GM23338 (cell line): ENCODE measurements at regions not wholly inside any gene's neighbourhood (a gene's known extent, or its start where the extent isn't known, plus 50 kb on each side); places are given as distances from the start of the nearest gene placed in this dataset.
A peak's percentile ranks its signal among the peaks of the same experiment; 100 is the strongest.

Experiments used
- ATAC-seq: fragments of 200-7000 bp; cut with Tn5 transposase; 3 replicates; pipeline ENCODE4 v1.9.1; 2020
- DNase-seq: peaks from one replicate; pipeline ENCODE4 v3.0.0-alpha.2; 2015; ENCODE audit warnings: low spot score
- H2AFZ ChIP-seq: fragments of 200-600 bp; sonication (generic); 2 replicates; pipeline ENCODE4 v1.8.0; 2016; ENCODE audit warnings: antibody characterized with exemption, mild to moderate bottlenecking, moderate library complexity
- H3F3A ChIP-seq: fragments of 200-600 bp; sonication (generic); replicated peaks from 2 replicates; pipeline ENCODE4 v1.8.0; 2017; ENCODE audit warnings: antibody characterized with exemption, mixed run types, low read depth
- H3K27ac ChIP-seq: fragments of 200-600 bp; sonication (generic); 2 replicates; pipeline ENCODE4 v1.6.1; 2016; ENCODE audit warnings: low read depth
- H3K27me3 ChIP-seq: fragments of 200-600 bp; sonication (generic); 2 replicates; pipeline ENCODE4 v1.8.0; 2016; ENCODE audit warnings: mild to moderate bottlenecking, mixed run types, moderate library complexity; ENCODE audit not compliant: insufficient read depth
- H3K36me3 ChIP-seq: fragments of 200-600 bp; sonication (generic); 2 replicates; pipeline ENCODE4 v1.8.0; 2016; ENCODE audit warnings: mild to moderate bottlenecking; ENCODE audit not compliant: insufficient read depth
- H3K4me1 ChIP-seq: fragments of 200-600 bp; sonication (generic); 2 replicates; pipeline ENCODE4 v1.8.0; 2016; ENCODE audit warnings: mild to moderate bottlenecking, moderate library complexity; ENCODE audit not compliant: insufficient read depth
- H3K4me2 ChIP-seq: fragments of 200-600 bp; sonication (generic); 2 replicates; pipeline ENCODE4 v1.7.1; 2017; ENCODE audit warnings: mixed run types
- H3K4me3 ChIP-seq: fragments of 200-600 bp; sonication (generic); 2 replicates; pipeline ENCODE4 v1.6.1; 2016; ENCODE audit warnings: mixed run types
- H3K79me2 ChIP-seq: fragments of 200-600 bp; sonication (generic); replicated peaks from 2 replicates; pipeline ENCODE4 v1.8.0; 2017; ENCODE audit warnings: mild to moderate bottlenecking; ENCODE audit not compliant: insufficient read depth
- H3K9me2 ChIP-seq: fragments of 200-600 bp; sonication (generic); 2 replicates; pipeline ENCODE4 v1.8.0; 2017; ENCODE audit not compliant: insufficient read depth
- H4K20me1 ChIP-seq: fragments of 200-600 bp; sonication (generic); replicated peaks from 2 replicates; pipeline ENCODE4 v1.8.0; 2017; ENCODE audit warnings: mild to moderate bottlenecking; ENCODE audit not compliant: insufficient read depth
- H3K27ac Mint-ChIP-seq: 2 replicates; pipeline ENCODE4 v1.8.0; 2020; ENCODE audit warnings: inconsistent platforms, mild to moderate bottlenecking, moderate library complexity, mixed read lengths
- H3K27me3 Mint-ChIP-seq: 3 replicates; pipeline ENCODE4 v1.8.0; 2022; ENCODE audit warnings: low read depth, mild to moderate bottlenecking, moderate library complexity, mixed read lengths, inconsistent platforms; ENCODE audit not compliant: insufficient read depth, poor library complexity
- H3K36me3 Mint-ChIP-seq: 3 replicates; pipeline ENCODE4 v1.8.0; 2021; ENCODE audit warnings: low read depth, mild to moderate bottlenecking, inconsistent platforms, moderate library complexity, mixed read lengths
- H3K4me1 Mint-ChIP-seq: 3 replicates; pipeline ENCODE4 v1.8.0; 2020; ENCODE audit warnings: mild to moderate bottlenecking, inconsistent platforms, mixed read lengths
- H3K4me3 Mint-ChIP-seq: 3 replicates; pipeline ENCODE4 v1.8.0; 2021; ENCODE audit warnings: moderate library complexity, mild to moderate bottlenecking, inconsistent platforms, mixed read lengths
- H3K9me3 Mint-ChIP-seq: 3 replicates; pipeline ENCODE4 v1.8.0; 2020; ENCODE audit warnings: moderate library complexity, mild to moderate bottlenecking, inconsistent platforms, mixed read lengths
- CREB1 ChIP-seq: fragments of 250-450 bp; sonication (Bioruptor Pico); IDR thresholded peaks from 2 replicates; pipeline ENCODE4 v1.5.0; 2020; ENCODE audit warnings: low read depth, mild to moderate bottlenecking, moderate library complexity
- EZH2 ChIP-seq: fragments of 200-600 bp; sonication (generic); IDR thresholded peaks from one replicate; pipeline ENCODE4 v1.8.0; 2017; ENCODE audit warnings: antibody characterized with exemption, mild to moderate bottlenecking, low read depth; ENCODE audit not compliant: unreplicated experiment
- EZH2phosphoT487 ChIP-seq: fragments of 200-600 bp; sonication (generic); IDR thresholded peaks from one replicate; pipeline ENCODE4 v1.8.1; 2018; ENCODE audit warnings: antibody characterized with exemption; ENCODE audit not compliant: unreplicated experiment
- JUNB ChIP-seq: IDR thresholded peaks from one replicate; pipeline ENCODE4 v1.6.1; 2016; ENCODE audit warnings: antibody characterized with exemption; ENCODE audit not compliant: unreplicated experiment
- POLR2AphosphoS5 ChIP-seq: IDR thresholded peaks from 2 replicates; pipeline ENCODE4 v1.6.1; 2016; ENCODE audit warnings: antibody characterized with exemption, low read depth
- STAT1 ChIP-seq: IDR thresholded peaks from one replicate; pipeline ENCODE4 v1.6.1; 2016; ENCODE audit warnings: antibody characterized with exemption; ENCODE audit not compliant: unreplicated experiment
- ZNF114 ChIP-seq: fragments of 250-450 bp; sonication (Bioruptor Pico); IDR thresholded peaks from 2 replicates; pipeline ENCODE4 v1.5.0; 2020; ENCODE audit warnings: mild to moderate bottlenecking, moderate library complexity
- ZNF331 ChIP-seq: fragments of 250-450 bp; sonication (Bioruptor Pico); IDR thresholded peaks from 2 replicates; pipeline ENCODE4 v1.5.0; 2020; ENCODE audit warnings: low read depth, mild to moderate bottlenecking, moderate library complexity
- TF ChIP-seq, protein P1 (sequence below): IDR thresholded peaks from one replicate; pipeline ENCODE4 v1.6.1; 2018; ENCODE audit warnings: antibody characterized with exemption; ENCODE audit not compliant: unreplicated experiment
- TF ChIP-seq, protein P2 (sequence below), 2 experiments: fragments of 200-600 bp in 1 of 2; sonication (generic) in 1 of 2; conservative IDR thresholded peaks; 2 replicates each; pipeline versions ENCODE4 v1.5.1 to v1.6.1; 2016 to 2017; ENCODE audit warnings: antibody characterized with exemption in 2 of 2, low read depth in 2 of 2, mild to moderate bottlenecking in 2 of 2, moderate library complexity in 1 of 2
- TF ChIP-seq, protein P3 (sequence below): IDR thresholded peaks from 2 replicates; pipeline ENCODE4 v1.6.1; 2016; ENCODE audit warnings: antibody characterized with exemption
- TF ChIP-seq, protein P4 (sequence below): fragments of 250-450 bp; sonication (Bioruptor Pico); IDR thresholded peaks from 2 replicates; pipeline ENCODE4 v1.5.0; 2020; ENCODE audit warnings: mild to moderate bottlenecking, moderate library complexity

DNA sequence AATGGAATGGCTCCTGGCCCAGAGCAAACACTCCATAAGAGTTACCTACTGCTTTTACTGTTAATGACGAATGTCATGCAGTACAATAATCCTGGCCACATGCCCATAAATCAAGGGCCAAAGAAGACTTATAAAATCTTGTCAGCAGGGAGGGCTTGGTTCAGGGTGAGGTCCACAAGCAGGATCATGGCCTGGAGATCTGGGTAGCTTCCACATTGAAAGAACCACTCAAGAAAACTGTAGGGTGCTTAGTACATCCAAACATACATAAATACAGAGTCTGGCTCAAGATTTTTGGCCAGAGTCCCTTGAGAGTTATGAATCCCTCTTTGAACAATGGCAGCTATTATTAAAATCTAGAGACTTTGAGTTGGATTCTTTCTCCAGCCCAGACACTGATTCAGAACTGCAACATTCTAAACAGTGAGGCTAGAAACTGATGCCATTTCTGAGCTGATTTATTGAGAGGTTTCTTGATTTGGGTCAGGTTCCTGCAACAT lies 188.7 kb downstream of the CDC5L start (continued):
- TF ChIP-seq, protein P1, sequence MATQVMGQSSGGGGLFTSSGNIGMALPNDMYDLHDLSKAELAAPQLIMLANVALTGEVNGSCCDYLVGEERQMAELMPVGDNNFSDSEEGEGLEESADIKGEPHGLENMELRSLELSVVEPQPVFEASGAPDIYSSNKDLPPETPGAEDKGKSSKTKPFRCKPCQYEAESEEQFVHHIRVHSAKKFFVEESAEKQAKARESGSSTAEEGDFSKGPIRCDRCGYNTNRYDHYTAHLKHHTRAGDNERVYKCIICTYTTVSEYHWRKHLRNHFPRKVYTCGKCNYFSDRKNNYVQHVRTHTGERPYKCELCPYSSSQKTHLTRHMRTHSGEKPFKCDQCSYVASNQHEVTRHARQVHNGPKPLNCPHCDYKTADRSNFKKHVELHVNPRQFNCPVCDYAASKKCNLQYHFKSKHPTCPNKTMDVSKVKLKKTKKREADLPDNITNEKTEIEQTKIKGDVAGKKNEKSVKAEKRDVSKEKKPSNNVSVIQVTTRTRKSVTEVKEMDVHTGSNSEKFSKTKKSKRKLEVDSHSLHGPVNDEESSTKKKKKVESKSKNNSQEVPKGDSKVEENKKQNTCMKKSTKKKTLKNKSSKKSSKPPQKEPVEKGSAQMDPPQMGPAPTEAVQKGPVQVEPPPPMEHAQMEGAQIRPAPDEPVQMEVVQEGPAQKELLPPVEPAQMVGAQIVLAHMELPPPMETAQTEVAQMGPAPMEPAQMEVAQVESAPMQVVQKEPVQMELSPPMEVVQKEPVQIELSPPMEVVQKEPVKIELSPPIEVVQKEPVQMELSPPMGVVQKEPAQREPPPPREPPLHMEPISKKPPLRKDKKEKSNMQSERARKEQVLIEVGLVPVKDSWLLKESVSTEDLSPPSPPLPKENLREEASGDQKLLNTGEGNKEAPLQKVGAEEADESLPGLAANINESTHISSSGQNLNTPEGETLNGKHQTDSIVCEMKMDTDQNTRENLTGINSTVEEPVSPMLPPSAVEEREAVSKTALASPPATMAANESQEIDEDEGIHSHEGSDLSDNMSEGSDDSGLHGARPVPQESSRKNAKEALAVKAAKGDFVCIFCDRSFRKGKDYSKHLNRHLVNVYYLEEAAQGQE = no peak
- no peak for TF ChIP-seq ZNF331 (CRISPR knock-in tag)
- TF ChIP-seq EZH2phosphoT487 = no peak
- no peak for TF ChIP-seq JUNB
- no peak for TF ChIP-seq POLR2AphosphoS5
- no peak for TF ChIP-seq ZNF114 (CRISPR knock-in tag)
- no peak for TF ChIP-seq STAT1
- TF ChIP-seq EZH2 = no peak
- no peak for TF ChIP-seq CREB1 (CRISPR knock-in tag)

DNA sequence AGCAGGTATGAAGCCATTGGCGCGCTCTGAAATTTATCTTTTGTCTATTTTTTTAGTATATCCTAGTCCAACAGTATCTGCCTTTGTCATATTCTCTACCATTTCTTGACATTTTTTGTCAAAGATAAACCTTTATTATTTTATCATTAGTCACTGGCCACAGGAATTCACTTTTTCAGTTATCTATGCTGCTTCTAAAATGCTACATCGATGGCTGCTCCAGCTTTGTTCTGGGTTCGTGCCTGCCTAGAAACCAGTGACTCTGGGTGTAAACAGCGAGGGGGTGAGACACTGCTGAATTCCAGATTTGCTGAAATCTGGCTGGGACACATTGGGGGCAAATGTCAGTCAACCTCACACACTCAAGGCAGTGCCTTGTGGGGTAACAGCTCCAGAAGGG lies 193.4 kb downstream of the CDC5L start:
- ATAC-seq (no peak), DNase-seq (no peak)
- Histone ChIP-seq H3K9me2 (0 out of 2 replicates have a peak, but pooled peaks cover 3% of the 10 kb centered on the region), H3K27me3 (no peaks in the 10 kb centered on the region), H3K4me1 (no peaks in the 10 kb centered on the region), H4K20me1 (no peaks in the 10 kb centered on the region), H3F3A (no peaks in the 10 kb centered on the region), H2AFZ (peak overlapping the region; percentile 63; the same call in 1 of the 2 replicates), H3K27ac (no peak overlapping the region), H3K79me2 (no peaks in the 10 kb centered on the region), H3K36me3 (no peaks in the 10 kb centered on the region; the same call in 1 of the 2 replicates), H3K4me3 (no peak overlapping the region), H3K4me2 (no peak overlapping the region)
- Mint-ChIP-seq H3K9me3 (peaks cover 3% of the 10 kb centered on the region; the same call in 2 of the 3 replicates), H3K36me3 (no peaks in the 10 kb centered on the region), H3K27me3 (no peaks in the 10 kb centered on the region), H3K4me1 (no peaks in the 10 kb centered on the region), H3K27ac (no peak overlapping the region), H3K4me3 (no peak overlapping the region)
- TF ChIP-seq, protein P2, sequence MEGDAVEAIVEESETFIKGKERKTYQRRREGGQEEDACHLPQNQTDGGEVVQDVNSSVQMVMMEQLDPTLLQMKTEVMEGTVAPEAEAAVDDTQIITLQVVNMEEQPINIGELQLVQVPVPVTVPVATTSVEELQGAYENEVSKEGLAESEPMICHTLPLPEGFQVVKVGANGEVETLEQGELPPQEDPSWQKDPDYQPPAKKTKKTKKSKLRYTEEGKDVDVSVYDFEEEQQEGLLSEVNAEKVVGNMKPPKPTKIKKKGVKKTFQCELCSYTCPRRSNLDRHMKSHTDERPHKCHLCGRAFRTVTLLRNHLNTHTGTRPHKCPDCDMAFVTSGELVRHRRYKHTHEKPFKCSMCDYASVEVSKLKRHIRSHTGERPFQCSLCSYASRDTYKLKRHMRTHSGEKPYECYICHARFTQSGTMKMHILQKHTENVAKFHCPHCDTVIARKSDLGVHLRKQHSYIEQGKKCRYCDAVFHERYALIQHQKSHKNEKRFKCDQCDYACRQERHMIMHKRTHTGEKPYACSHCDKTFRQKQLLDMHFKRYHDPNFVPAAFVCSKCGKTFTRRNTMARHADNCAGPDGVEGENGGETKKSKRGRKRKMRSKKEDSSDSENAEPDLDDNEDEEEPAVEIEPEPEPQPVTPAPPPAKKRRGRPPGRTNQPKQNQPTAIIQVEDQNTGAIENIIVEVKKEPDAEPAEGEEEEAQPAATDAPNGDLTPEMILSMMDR (conservative IDR thresholded peaks at IDR 0.05; ENCODE audit: low read depth in 2 of 2) = no peak
- TF ChIP-seq, protein P3, sequence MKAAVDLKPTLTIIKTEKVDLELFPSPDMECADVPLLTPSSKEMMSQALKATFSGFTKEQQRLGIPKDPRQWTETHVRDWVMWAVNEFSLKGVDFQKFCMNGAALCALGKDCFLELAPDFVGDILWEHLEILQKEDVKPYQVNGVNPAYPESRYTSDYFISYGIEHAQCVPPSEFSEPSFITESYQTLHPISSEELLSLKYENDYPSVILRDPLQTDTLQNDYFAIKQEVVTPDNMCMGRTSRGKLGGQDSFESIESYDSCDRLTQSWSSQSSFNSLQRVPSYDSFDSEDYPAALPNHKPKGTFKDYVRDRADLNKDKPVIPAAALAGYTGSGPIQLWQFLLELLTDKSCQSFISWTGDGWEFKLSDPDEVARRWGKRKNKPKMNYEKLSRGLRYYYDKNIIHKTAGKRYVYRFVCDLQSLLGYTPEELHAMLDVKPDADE = no peak
- TF ChIP-seq ZNF331 (CRISPR knock-in tag) (no peak), EZH2phosphoT487 (no peak), EZH2 (no peak), ZNF114 (CRISPR knock-in tag) (no peak), CREB1 (CRISPR knock-in tag) (no peak)
- TF ChIP-seq, protein P4, sequence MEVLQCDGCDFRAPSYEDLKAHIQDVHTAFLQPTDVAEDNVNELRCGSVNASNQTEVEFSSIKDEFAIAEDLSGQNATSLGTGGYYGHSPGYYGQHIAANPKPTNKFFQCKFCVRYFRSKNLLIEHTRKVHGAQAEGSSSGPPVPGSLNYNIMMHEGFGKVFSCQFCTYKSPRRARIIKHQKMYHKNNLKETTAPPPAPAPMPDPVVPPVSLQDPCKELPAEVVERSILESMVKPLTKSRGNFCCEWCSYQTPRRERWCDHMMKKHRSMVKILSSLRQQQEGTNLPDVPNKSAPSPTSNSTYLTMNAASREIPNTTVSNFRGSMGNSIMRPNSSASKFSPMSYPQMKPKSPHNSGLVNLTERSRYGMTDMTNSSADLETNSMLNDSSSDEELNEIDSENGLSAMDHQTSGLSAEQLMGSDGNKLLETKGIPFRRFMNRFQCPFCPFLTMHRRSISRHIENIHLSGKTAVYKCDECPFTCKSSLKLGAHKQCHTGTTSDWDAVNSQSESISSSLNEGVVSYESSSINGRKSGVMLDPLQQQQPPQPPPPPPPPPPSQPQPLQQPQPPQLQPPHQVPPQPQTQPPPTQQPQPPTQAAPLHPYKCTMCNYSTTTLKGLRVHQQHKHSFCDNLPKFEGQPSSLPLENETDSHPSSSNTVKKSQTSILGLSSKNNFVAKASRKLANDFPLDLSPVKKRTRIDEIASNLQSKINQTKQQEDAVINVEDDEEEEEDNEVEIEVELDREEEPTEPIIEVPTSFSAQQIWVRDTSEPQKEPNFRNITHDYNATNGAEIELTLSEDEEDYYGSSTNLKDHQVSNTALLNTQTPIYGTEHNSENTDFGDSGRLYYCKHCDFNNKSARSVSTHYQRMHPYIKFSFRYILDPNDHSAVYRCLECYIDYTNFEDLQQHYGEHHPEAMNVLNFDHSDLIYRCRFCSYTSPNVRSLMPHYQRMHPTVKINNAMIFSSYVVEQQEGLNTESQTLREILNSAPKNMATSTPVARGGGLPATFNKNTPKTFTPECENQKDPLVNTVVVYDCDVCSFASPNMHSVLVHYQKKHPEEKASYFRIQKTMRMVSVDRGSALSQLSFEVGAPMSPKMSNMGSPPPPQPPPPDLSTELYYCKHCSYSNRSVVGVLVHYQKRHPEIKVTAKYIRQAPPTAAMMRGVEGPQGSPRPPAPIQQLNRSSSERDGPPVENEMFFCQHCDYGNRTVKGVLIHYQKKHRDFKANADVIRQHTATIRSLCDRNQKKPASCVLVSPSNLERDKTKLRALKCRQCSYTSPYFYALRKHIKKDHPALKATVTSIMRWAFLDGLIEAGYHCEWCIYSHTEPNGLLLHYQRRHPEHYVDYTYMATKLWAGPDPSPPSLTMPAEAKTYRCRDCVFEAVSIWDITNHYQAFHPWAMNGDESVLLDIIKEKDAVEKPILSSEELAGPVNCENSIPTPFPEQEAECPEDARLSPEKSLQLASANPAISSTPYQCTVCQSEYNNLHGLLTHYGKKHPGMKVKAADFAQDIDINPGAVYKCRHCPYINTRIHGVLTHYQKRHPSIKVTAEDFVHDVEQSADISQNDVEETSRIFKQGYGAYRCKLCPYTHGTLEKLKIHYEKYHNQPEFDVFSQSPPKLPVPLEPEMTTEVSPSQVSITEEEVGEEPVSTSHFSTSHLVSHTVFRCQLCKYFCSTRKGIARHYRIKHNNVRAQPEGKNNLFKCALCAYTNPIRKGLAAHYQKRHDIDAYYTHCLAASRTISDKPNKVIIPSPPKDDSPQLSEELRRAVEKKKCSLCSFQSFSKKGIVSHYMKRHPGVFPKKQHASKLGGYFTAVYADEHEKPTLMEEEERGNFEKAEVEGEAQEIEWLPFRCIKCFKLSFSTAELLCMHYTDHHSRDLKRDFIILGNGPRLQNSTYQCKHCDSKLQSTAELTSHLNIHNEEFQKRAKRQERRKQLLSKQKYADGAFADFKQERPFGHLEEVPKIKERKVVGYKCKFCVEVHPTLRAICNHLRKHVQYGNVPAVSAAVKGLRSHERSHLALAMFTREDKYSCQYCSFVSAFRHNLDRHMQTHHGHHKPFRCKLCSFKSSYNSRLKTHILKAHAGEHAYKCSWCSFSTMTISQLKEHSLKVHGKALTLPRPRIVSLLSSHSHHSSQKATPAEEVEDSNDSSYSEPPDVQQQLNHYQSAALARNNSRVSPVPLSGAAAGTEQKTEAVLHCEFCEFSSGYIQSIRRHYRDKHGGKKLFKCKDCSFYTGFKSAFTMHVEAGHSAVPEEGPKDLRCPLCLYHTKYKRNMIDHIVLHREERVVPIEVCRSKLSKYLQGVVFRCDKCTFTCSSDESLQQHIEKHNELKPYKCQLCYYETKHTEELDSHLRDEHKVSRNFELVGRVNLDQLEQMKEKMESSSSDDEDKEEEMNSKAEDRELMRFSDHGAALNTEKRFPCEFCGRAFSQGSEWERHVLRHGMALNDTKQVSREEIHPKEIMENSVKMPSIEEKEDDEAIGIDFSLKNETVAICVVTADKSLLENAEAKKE (CRISPR knock-in tag) = no peak
